HG03108 (cell line): ENCODE measurements at regions not wholly inside any gene's neighbourhood (a gene's known extent, or its start where the extent isn't known, plus 50 kb on each side); places are given as distances from the start of the nearest gene placed in this dataset.

Experiments used
- ATAC-seq: cut with Tn5 transposase; IDR thresholded peaks from one replicate; pipeline ENCODE4 v1.9.1; 2021; ENCODE audit warnings: moderate library complexity; ENCODE audit not compliant: unreplicated experiment

DNA sequence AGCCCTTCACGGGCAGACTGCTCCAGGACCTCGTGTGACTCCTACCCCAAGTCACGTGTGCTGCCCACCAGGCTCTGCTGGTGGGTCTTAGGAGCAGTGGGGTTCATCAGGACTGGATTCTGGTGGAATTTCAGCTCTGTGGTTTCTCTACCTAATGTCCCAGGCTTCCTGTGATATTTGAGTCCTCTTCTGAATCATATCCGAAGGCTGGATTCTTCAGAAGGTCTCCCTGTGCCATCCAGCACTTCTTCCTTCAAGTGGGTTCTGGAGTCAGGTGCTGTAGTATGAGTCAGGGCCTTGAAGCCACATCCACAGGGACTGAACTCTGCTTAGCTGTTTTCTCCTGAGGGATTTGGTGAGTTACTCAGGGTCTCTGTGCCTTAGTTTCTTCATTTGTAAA lies 850.2 kb upstream of the CELF4 start:
- no peak for ATAC-seq

DNA sequence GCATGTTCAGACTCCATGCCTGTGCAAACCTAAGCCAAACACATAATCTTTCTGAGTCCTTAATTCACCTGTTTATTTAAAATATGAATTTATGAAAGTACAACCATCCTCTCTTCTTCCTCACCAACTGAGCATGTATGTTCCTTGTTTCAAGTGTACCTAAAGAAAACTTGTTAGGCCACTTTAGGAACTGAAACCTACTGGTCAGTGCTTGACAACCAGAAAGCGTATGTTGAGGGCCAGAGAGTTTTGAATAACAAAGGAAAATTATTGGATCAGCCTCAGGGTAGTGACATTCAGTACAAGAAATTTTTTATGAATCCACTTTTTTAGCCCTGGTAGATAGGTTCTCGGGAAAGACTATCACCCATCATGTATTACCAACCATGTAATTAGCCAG lies 847.6 kb upstream of the CELF4 start:
- ATAC-seq = no peak

DNA sequence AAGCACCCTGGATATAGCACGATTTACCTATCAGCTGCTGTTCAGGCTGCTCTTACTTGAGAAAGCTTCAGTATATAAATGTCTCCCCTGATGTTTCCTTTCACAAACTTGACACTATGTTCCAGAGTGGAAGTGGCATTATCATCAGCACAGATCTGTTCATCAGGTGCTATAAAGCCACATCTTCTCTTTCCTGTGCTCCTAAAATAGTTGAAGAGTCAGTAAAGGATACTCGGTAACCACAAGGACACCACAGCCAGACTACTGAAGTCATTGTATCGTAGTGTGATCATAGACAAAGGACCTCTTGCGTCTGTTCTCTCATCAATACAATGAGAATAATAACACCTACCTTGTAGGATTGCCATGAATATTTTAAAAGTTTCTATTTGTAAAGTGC lies 841.0 kb upstream of the CELF4 start:
- no peak for ATAC-seq

DNA sequence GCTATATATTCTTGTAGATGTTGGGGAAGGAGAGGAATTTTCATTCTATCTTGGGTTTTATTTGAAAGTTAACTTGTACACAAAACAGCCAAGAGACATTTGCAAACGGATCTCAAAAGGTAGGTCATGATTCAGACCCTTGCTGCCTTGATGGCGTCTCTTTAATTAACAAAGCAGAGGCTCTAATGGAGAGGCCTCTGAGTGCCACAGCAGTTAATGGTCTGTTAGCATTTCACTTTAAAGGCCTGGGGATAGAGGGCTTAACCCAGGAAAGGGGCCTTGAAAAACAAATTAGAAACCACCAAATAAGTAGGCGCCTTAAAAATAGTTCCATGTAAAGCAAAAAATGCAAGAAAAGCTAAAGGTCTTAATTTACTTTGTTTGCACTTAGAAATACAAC lies 836.9 kb upstream of the CELF4 start:
- ATAC-seq = no peak

DNA sequence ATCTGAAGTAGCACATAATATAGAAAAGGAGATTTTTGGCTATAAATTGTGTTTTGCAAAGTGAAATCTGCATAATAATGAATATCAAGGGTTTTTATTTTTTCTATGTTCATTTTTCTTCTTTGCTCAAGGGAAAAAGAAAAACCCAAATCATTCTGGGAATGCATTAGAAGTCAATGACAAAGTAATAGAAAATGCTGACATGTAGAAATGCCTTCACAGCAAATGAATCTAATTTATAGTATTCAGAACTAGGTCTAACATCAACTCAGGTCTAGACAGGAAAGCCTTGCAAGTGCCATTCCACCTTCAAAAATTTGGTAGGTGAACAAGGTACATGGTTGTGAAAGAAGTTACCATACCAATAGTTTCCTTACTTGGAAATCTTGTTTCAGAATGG lies 831.5 kb upstream of the CELF4 start:
- no peak for ATAC-seq

DNA sequence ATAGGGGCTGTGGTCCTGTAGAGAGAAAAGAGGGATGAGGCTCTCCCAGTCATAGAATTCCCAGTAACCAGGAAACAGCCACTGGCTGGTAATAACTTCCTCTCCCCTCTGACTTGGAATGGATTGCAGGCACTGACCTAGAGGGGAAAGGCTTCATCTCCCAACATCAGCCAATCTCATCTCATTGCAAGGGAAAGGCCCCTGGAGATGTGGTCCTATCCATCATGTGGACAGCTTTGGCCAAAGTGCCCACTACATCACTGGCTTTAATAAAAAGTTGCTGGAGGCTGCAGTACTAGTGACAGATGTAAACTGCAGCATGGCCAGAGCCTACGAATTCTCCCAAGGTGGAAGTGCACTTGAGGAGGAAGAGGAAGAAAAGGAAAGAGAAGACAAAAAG lies 820.5 kb upstream of the CELF4 start:
- no peak for ATAC-seq

DNA sequence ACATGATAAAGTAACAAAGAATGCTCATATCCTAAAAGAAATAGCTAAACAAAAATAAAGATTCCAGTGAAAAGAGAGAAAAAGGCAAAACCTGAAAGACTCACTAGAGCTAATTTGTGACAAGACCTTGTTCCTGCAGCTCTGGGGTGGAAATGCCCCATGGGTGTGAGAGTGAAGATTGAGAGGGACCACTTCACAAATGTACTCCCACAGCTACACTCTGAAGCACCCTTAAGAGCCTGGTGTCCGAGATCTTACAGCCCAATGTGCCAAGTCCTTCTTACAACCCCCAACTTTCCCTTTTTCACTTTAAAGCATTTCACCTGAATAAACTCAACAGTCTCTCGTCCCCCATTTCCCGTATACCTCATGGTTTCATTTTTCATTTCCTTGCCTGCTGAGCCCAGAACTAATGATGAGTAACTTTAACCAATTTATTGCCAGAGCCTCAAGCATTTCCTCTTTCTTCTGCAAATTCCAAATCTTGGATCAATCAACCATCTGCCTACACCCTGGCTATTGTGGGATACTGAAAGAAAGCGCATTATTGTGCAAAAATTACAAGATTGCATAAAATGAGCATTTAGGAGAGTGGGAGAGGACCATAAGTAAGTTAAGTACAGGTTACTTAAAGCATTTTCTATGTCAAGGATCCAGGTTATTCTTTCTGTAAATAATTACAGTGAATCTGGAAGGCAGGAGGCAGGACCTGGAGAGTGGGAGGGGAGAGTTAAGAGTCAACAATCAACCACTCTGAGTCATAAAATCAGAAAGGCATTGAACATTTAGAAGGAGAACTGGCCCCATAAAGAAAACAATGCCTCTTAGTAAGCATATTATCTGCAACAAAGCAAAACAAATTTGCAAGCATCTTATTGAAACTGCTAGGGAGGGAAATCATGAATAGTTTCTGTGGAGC lies 804.4 kb upstream of the CELF4 start:
- ATAC-seq = no peak

DNA sequence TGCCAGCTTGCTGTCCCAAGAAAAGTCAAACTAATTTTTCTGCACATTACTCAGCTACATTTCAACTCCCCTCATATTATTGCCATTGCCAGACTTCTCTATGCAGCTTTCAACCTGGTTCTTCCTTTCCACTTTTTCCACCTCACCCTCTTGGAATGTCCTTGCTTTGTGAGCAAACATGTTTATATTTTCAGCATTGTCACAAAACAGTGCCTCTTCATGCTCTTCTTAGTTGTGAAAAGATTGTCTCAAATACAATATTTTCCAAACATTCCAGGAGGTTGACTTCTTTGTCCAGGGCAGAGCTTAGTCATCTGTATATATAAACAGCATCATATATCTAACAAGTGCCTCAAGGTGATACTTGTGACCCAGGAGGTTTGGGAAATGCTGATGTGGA lies 803.3 kb upstream of the CELF4 start:
- ATAC-seq = no peak

DNA sequence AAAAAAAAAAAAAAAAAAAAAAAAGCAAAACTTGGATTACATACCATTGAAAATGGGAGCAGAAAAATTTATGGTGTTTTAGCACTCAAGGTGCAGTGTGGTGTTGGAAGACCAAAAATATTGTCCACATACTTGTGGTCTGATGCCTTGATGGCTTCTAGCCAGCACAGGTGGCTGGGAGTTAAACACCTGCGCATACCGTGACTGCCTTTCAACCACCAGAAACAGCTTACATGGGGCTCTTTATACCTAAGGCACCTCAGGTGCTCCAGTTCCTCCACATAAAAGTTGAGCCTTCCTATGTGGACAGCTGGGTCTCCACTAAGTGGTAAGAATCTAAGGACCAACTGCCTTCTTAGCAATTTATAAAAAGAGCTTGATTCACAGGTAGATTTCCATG lies 802.6 kb upstream of the CELF4 start:
- no peak for ATAC-seq

DNA sequence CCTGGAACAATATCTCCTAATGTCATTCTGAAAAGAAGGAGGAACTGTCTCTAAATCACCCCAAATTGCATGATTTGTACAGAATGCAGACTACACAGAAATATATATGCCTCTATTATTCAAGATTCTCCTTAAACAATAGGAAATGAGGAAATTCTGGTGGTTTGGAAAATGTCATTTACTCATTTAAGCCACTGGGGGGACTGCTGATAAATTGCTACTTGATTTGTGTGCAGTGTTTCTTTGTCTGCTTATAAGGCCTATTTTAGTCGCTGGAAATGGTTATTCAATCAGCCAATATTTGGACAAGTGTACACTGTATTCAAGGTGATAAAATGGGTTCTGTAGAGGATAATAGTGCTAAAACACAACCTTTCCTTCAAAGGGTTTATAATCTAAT lies 801.9 kb upstream of the CELF4 start:
- ATAC-seq = no peak

DNA sequence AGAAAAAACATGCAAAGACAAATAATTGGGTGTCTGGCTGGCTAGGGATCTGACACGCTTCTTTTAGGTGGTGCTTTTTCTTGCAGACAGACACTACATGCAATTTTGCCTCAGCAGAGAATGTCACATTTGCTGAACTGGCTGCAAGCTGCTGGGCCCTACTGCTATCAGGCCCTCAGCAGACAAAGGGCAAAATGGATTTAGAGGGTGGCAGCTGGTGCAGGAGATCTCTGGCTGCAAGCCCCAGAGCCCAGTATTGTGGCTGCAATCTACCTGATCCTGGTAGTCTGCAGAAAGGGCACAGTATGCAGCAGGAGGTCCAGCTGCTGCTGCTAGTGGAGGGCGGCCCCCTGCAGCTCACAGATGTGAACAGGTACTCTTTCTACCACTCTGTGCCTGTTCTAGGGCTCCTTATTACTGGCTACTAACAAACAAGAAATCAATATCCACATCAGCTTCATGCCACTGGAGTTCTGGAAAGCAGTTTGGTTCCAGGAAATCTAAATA lies 796.7 kb upstream of the CELF4 start:
- ATAC-seq = no peak

DNA sequence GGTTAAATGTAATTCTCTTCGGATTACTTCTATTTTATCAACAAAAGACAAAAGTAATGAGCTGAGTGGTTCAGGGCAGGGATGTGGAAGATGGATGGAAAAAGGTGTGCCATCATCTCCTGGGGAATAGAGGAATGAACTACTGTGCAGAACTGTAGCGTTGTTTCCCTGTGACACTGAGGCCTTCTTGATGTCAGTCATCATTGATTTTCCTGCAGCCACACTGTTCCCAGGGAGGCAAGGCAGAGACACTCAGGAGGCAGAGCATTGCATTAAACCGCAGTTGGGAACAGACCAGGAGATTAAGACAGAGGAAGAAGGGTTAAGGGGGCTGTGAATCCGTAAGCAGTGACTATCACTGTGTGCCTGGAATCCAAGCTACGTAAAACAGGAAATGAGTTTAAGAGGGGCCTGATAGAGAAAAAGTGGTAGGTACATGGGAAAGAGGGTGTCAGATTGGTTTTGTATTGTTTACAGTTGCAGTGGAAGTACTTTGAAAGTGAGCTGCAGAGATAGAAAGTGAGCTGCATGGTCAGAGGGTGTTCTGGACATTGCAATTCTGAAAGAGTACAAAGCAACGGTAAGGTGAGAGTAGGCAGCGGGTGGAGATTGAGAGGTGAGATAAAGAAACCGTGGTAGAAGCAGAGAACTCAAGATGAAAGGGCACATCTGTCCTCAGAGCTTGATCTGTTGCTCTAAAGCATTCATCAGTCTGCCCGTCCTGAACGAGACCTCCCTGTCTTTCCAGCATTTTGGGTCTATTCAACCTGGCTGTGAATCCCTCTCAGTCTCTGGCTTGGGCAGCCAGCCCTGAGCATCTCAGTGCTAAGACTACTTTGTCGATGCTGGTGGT lies 793.4 kb upstream of the CELF4 start:
- no peak for ATAC-seq

DNA sequence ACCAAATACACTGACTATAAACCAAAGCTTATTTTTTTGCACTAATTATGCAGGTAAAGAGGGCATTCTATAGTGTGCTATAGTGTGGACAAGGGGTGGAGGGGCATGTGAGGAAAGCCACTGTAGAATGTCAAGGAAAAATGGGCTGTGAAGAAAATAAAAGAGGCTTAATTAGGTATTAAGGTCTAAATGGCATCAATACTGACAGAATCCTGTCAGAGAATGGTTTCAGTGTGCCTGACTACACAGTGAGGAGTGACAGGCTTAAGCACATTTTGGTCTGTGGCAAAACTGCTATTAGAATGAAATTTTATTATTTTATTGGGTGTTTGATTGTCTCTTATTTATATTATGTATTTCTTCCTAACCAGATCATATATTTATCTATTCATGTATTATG lies 787.6 kb upstream of the CELF4 start:
- ATAC-seq = no peak

DNA sequence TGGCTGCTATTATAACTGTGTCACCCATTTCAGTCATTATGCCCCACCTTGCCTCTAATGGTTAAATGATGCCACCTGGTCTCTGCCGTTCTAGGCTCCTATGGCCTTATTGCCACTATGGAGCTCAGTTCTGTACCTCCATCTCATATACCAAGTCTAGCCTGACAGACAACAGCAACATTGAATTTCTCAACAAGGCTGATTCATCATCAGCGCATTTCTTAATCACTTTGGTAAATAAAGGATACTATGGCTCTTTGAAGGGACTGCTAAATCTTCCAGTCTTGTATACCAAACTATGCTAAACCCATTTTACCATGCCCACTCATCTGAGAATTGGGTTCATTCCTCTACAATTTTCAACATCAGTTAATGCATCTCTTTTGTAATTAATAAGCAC lies 784.5 kb upstream of the CELF4 start:
- ATAC-seq = no peak

DNA sequence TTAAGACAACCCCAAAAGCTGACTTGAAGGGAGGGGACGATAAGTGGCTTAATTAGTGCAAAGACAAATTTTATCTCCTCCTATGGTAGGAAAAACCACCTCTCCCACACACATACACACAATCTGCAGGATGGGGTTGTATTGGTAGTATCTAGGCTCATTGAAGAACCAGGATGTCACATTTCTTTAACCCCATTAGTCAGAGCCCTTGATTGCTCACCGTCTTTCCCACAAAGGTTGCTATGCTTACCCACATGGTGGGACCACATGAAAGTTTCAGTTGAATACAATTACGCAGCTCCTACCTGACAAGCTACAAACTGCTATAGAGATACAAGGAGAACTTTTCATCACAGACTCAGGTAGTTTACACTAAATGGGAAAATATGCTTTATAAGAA lies 765.0 kb upstream of the CELF4 start:
- ATAC-seq = no peak

DNA sequence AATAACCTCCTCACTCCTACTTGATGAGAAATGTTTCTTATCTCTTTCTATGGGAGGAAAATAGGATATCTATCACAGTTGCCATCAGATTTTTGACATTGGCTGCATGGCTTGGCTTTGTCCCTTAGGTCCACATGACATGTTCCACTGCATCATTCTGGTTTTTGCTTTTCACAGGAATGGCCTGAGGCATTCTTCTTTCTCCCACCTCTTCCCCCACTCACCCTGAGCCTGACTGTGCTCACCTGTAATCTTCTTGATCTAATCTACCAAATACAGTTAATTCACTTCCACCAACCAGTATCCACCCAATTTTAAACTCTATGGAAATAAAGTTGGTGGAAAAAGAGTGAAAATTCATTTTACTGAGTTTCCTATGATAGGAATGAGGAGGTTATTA lies 763.5 kb upstream of the CELF4 start:
- no peak for ATAC-seq

DNA sequence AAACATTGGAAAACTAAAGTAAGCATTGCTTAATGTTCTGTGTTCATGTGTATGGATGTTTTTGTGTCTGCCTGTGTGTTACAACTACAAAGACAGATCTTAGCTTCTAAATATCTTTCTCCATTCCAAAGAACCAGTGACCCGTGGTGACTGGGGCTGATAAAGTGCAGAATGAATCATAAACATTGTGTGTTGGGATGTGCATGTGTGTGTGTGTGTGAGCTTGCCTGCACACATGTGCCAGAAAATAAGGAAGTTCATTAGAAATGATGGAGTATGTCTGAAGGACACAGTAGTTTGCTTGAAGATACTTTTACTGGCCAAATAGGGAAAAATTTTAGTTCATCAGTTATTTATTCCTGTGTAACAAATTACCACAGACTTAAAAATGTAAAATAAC lies 756.6 kb upstream of the CELF4 start:
- ATAC-seq = no peak

DNA sequence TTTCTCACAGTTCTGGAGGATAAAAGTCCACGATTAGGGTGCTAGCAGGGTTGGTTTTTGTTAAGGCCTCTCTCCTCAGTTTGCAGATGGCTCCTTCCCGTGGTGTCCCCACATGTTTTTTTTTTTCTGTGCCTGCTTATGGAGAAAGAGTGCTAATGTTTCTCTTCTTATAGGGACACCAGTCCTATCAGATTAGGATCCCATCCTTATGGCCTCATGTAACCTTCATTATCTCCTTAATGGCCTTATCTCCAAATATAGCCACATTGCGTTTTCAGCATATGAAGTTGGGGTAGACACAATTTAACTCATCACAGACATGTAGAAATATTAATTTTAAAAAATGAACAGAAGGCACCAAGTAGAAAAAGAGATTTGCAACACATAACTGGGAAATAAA lies 755.7 kb upstream of the CELF4 start:
- ATAC-seq = no peak

DNA sequence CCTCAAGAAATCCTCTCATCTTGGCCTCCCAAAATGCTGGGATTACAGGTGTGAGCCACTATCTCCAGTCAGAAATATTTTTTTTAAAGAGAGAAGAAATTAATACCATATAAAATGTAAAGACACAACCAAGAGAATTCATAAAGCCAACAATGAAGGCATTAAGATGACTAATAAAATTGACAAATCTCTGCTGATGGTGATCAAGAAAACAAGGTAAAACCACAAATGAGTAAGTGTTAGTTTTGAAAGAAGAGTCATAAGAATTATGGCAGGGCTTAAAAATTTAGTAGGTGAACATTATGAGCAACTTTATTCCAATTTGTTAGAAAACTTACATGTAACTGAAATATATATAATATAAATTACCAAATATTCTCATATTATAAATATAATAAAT lies 752.8 kb upstream of the CELF4 start:
- no peak for ATAC-seq

DNA sequence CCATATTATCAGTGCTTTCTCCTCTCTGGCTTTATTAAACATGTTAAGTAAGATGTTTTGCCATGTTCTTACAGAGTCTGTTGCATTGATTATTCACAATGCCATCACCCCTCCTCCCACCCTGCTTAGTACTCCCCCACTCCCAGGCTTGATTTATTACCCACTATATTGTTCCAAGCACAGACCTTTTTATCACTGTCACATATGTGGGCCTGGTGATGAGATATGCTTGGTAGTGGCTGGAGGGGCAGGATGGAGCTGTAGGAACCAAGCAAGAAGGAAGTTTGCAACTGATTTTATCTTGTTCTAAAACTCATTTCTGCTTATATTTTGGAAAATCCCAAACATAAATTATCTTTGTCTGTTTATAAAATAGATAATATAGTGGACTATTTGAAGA lies 748.2 kb upstream of the CELF4 start:
- ATAC-seq = no peak

DNA sequence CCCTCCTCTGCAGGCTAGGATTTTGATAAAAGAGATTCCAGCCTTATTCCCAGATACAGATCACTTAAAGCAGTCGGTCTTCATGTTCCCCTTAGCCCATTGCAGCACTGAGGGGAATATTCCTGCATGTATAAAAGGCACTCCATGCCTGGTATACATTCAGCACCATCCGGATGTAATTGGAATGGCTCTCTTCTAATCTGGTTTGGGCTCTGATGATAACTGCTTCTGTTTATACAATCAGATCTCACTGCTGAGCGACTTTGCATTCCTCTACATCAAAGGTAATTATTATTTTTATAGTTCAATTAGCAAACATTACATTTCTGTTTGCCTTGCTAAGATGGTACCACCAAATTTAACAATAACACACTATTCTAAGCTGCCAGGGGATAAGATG lies 746.9 kb upstream of the CELF4 start:
- ATAC-seq = no peak

DNA sequence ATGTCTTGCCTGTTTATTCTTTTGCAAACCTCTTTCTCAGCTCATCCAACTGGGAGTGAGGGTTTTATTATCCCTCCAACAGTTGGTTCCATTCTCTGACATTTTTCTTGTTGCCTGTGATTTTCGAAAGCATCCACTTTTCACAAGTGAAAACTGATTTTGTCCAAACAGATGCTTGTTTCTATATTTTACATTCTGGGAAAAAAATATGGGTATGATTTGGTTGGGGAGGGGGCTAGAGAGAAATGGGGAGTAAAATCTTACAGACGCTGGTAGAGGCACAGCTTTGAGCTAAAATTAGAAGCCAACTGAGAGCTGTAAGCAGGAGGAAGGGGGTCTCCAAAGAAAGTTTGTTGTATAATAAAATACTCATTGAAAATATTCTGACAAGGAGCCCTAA lies 745.3 kb upstream of the CELF4 start:
- ATAC-seq = no peak
